Epithelial cell of esophagus (primary cell): ENCODE measurements at regions not wholly inside any gene's neighbourhood (a gene's known extent, or its start where the extent isn't known, plus 50 kb on each side); places are given as distances from the start of the nearest gene placed in this dataset.

Experiments used
- DNase-seq: peaks from one replicate; pipeline ENCODE4 v3.0.0; 2010; ENCODE audit warnings: low read depth
- H3K4me3 ChIP-seq: 2 replicates; pipeline ENCODE4 v1.5.1; 2011; ENCODE audit warnings: mild to moderate bottlenecking, low read length, control low read depth
- TF ChIP-seq, protein P1 (sequence below): IDR thresholded peaks from 2 replicates; pipeline ENCODE4 v1.5.1; 2011; ENCODE audit warnings: low read depth, mild to moderate bottlenecking, low read length, control low read depth, inconsistent platforms; ENCODE audit not compliant: insufficient read depth; ENCODE audit errors: missing control alignments

DNA sequence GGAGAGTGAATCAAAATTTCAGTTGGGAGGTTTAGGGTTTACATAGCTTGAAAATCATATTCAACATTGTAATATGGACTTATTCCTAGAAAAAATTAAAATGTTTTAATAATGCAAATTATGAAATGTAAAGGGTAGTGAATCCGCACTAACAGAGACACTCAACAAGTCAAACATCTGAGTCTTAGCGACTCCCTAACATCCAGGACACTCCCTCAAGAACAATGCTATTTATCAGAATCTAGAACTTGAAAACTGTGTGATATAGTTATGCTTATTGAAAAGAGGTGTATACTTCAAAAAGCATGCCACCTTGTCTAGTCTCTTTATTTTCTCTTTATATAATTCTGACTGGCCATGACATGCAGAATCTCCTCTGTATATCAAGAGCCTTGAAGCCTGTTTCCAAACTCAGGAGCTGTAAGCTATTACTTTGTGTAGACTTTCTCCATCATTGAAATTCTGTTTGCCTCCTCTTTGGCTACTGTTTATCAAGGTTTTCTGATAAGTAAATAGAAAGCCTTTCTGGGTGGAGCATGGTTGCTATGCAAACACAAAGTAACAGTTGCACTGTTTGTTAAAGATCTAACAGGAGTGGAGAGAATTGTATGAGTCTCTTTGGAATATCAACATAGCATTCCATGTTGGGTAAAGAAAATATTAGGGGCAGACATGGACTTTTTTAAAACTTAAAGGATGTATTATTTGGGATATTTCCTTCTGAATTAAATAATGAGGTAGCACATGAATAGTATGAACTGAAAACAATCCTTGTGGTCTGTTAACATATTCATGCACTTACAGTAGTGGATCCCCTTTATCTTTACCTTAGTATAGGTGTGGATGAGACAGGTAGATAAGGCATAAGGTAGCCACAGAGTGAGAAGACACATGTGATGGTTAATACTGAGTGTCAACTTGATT is 56.4 kb upstream of the MBNL2 start:
- no peak overlapping the region for H3K4me3 ChIP-seq
- no peak for DNase-seq
- TF ChIP-seq, protein P1, sequence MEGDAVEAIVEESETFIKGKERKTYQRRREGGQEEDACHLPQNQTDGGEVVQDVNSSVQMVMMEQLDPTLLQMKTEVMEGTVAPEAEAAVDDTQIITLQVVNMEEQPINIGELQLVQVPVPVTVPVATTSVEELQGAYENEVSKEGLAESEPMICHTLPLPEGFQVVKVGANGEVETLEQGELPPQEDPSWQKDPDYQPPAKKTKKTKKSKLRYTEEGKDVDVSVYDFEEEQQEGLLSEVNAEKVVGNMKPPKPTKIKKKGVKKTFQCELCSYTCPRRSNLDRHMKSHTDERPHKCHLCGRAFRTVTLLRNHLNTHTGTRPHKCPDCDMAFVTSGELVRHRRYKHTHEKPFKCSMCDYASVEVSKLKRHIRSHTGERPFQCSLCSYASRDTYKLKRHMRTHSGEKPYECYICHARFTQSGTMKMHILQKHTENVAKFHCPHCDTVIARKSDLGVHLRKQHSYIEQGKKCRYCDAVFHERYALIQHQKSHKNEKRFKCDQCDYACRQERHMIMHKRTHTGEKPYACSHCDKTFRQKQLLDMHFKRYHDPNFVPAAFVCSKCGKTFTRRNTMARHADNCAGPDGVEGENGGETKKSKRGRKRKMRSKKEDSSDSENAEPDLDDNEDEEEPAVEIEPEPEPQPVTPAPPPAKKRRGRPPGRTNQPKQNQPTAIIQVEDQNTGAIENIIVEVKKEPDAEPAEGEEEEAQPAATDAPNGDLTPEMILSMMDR: no peak

DNA sequence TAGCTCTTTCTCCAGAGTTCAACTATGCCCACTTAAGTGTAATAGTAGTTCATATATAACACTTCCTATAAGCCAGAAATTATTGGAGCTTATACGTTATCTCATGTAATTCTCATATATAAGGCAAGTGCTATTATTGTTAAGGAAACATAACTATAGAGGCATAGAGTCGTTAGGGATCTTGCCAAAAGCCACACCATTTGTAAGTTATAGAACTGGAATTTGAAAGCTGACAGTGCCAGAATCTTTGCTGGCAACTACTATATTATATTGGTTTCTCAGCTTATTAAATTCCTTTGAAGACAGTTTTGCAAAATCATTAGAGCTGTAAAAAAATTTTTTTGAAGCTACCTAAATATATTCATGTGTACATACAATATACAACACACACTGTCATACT is 51.0 kb upstream of the MBNL2 start:
- H3K4me3 ChIP-seq: no peak overlapping the region
- no peak for DNase-seq
- TF ChIP-seq, protein P1: no peak
